ENCODE measurements at regions not wholly inside any gene's neighbourhood (a gene's known extent, or its start where the extent isn't known, plus 50 kb on each side); places are given as distances from the start of the nearest gene placed in this dataset.
A peak's percentile ranks its signal among the peaks of the same experiment; 100 is the strongest.

- Histone ChIP-seq H3K36me3 (replicated peaks in 1 of 2; ENCODE audit: control insufficient read depth in 1 of 2, insufficient read depth in 2 of 2, low read length in 2 of 2) (no peaks in the 10 kb centered on the region), H3K4me2 (replicated peaks; ENCODE audit: extremely low read depth, low read length, poor library complexity, severe bottlenecking) (no peak overlapping the region), H2AFZ (ENCODE audit: insufficient read depth, low read depth, low read length, poor library complexity, severe bottlenecking) (no peak overlapping the region), H3K9me3 (replicated peaks in 1 of 2; ENCODE audit: control insufficient read depth in 1 of 2, insufficient read depth in 1 of 2, low read length in 2 of 2) (no peaks in the 10 kb centered on the region), H3K9ac (ENCODE audit: insufficient read depth, low read length, poor library complexity, severe bottlenecking) (no peak overlapping the region), H3K27me3 (ENCODE audit: control insufficient read depth in 2 of 2, insufficient read depth in 2 of 2, low read length in 2 of 2) (no peaks in the 10 kb centered on the region), H3K79me2 (ENCODE audit: insufficient read depth, low read length) (no peaks in the 10 kb centered on the region), H3K4me1 (ENCODE audit: control insufficient read depth in 1 of 2, insufficient read depth in 2 of 2, low read length in 2 of 2) (peaks cover 0 to 2% of the 10 kb centered on the region in 2 donors), H4K20me1 (ENCODE audit: insufficient read depth, low read length) (no peaks in the 10 kb centered on the region), H3K27ac (ENCODE audit: low read depth in 1 of 2, low read length in 2 of 2) (no peak overlapping the region), H3K4me3 (replicated peaks in 1 of 3; ENCODE audit: low read depth in 2 of 3, low read length in 3 of 3) (no peak overlapping the region)
- no peaks in the 10 kb centered on the region for H3K36me3 Mint-ChIP-seq
- no peak for TF ChIP-seq CTCF (IDR thresholded peaks at IDR 0.05)
- no peak for DNase-seq
- H3K27me3 Mint-ChIP-seq (ENCODE audit: low read depth in 3 of 3): no peaks in the 10 kb centered on the region
- no peaks in the 10 kb centered on the region for H3K9me3 Mint-ChIP-seq
- H3K27ac Mint-ChIP-seq: peak overlapping the region in 1 of 7 donors; percentile 6
- H3K4me1 Mint-ChIP-seq: peaks cover 2% of the 10 kb centered on the region
- no CpG with 5 or more reads among the region's 1 CpG for WGBS (ENCODE audit: insufficient coverage)
- H3K4me3 Mint-ChIP-seq: no peak overlapping the region
- intact Hi-C loops (cut with micrococcal nuclease): no loop called here
These were observed 718.0 kb downstream of the C12orf50 start for GRCh38 chr12:87311206-87311605.

DNA sequence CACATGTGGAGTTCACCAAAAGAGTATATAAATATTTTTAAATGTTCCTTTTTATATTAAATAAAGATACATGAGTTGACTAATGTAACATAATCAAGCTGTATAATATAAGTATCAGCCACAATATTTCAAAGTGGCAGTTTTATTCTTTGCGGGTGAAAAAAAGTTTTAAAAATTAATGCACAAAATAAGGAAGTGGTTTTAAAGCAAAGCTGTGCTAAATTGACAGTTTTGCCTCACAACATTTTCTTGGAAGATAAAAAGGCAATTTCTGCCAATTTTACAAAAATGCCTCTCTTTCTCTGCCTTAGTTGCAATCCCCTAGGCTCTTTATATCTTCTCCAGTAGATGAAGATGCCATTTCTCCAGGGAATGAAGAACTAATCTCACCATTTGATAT, 719.1 kb downstream of the C12orf50 start:
- H3K36me3 Mint-ChIP-seq: no peaks in the 10 kb centered on the region
- H3K4me3 ChIP-seq (replicated peaks in 1 of 3; ENCODE audit: low read depth in 2 of 3, low read length in 3 of 3): no peak overlapping the region
- TF ChIP-seq CTCF (IDR thresholded peaks at IDR 0.05): no peak
- no peaks in the 10 kb centered on the region for H4K20me1 ChIP-seq (ENCODE audit: insufficient read depth, low read length)
- H3K4me1 ChIP-seq (ENCODE audit: control insufficient read depth in 1 of 2, insufficient read depth in 2 of 2, low read length in 2 of 2): peaks cover 0 to 2% of the 10 kb centered on the region in 2 donors
- H3K9me3 Mint-ChIP-seq: no peaks in the 10 kb centered on the region
- DNase-seq: no peak
- no peaks in the 10 kb centered on the region for H3K27me3 ChIP-seq (ENCODE audit: control insufficient read depth in 2 of 2, insufficient read depth in 2 of 2, low read length in 2 of 2)
- H2AFZ ChIP-seq (ENCODE audit: insufficient read depth, low read depth, low read length, poor library complexity, severe bottlenecking): no peak overlapping the region
- no peak overlapping the region for H3K9ac ChIP-seq (ENCODE audit: insufficient read depth, low read length, poor library complexity, severe bottlenecking)
- H3K36me3 ChIP-seq (replicated peaks in 1 of 2; ENCODE audit: control insufficient read depth in 1 of 2, insufficient read depth in 2 of 2, low read length in 2 of 2): no peaks in the 10 kb centered on the region
- no peak overlapping the region for H3K27ac Mint-ChIP-seq
- H3K27me3 Mint-ChIP-seq (ENCODE audit: low read depth in 3 of 3): no peaks in the 10 kb centered on the region
- H3K27ac ChIP-seq (ENCODE audit: low read depth in 1 of 2, low read length in 2 of 2): no peak overlapping the region
- no peaks in the 10 kb centered on the region for H3K9me3 ChIP-seq (replicated peaks in 1 of 2; ENCODE audit: control insufficient read depth in 1 of 2, insufficient read depth in 1 of 2, low read length in 2 of 2)
- H3K4me2 ChIP-seq (replicated peaks; ENCODE audit: extremely low read depth, low read length, poor library complexity, severe bottlenecking): no peak overlapping the region
- H3K4me1 Mint-ChIP-seq: peaks cover 2% of the 10 kb centered on the region
- no CpG with 5 or more reads among the region's 1 CpG for WGBS (ENCODE audit: insufficient coverage)
- H3K79me2 ChIP-seq (ENCODE audit: insufficient read depth, low read length): no peaks in the 10 kb centered on the region
- intact Hi-C loops (cut with micrococcal nuclease): no loop called here
- no peak overlapping the region for H3K4me3 Mint-ChIP-seq

All from CD14-positive monocyte (primary cell).